H1 (cell line): ENCODE measurements at regions not wholly inside any gene's neighbourhood (a gene's known extent, or its start where the extent isn't known, plus 50 kb on each side); places are given as distances from the start of the nearest gene placed in this dataset.

Source experiments
- CTCF ChIA-PET: fragments of 300-600 bp; sonication (Branson Sonifier 250); formaldehyde crosslinking; loops from one replicate; lab custom pipeline; 2021; ENCODE audit not compliant: partially characterized antibody; lab: Charles Lee
- POLR2A ChIA-PET: fragments of 300-600 bp; sonication (Branson Sonifier 250); formaldehyde crosslinking; loops from one replicate; lab custom pipeline; 2021; ENCODE audit warnings: inconsistent platforms; ENCODE audit not compliant: partially characterized antibody; lab: Charles Lee
- DNase-seq, 2 experiments: peaks; one replicate each; pipeline versions ENCODE4 v3.0.0 to v3.0.0-alpha.2; 2010 to 2022; ENCODE audit warnings: low spot score in 2 of 2, low read depth in 1 of 2, mixed read lengths in 1 of 2
- FAIRE-seq: peaks from 2 replicates; lab custom pipeline; 2011; peaks lifted over from hg19 to GRCh38; lab: Jason Lieb, UNC
- H2AFZ ChIP-seq: 2 replicates; pipeline ENCODE4 v1.8.1; 2012; ENCODE audit warnings: low read length, inconsistent platforms
- H2AK5ac ChIP-seq: 2 replicates; pipeline ENCODE4 v1.6.1; 2013; ENCODE audit warnings: low read depth, low read length
- H2BK120ac ChIP-seq: replicated peaks from 2 replicates; pipeline ENCODE3; 2013; ENCODE audit warnings: low read depth, low read length, inconsistent platforms
- H2BK12ac ChIP-seq: 2 replicates; pipeline ENCODE4 v1.6.1; 2013; ENCODE audit warnings: low read depth, low read length
- H2BK15ac ChIP-seq: 2 replicates; pipeline ENCODE4 v1.6.1; 2013; ENCODE audit warnings: low read length
- H2BK20ac ChIP-seq: 2 replicates; pipeline ENCODE4 v1.6.1; 2013; ENCODE audit warnings: low read length
- H2BK5ac ChIP-seq: 2 replicates; pipeline ENCODE4 v1.6.1; 2013; ENCODE audit warnings: low read depth, low read length
- H3K14ac ChIP-seq: 2 replicates; pipeline ENCODE4 v1.6.1; 2013; ENCODE audit warnings: inconsistent platforms; ENCODE audit not compliant: insufficient read length
- H3K18ac ChIP-seq: 2 replicates; pipeline ENCODE4 v1.6.1; 2013; ENCODE audit warnings: low read length; ENCODE audit errors: extremely low read depth
- H3K23ac ChIP-seq: 2 replicates; pipeline ENCODE4 v1.6.1; 2013; ENCODE audit warnings: inconsistent platforms; ENCODE audit not compliant: insufficient read length
- H3K23me2 ChIP-seq: 2 replicates; pipeline ENCODE4 v1.6.1; 2013; ENCODE audit warnings: low read depth, low read length
- H3K27ac ChIP-seq: 2 replicates; pipeline ENCODE4 v1.6.1; 2011; ENCODE audit warnings: low read depth, low read length, inconsistent platforms
- H3K27me3 ChIP-seq, 4 experiments: replicated peaks in 1 of 4; 1 replicate in 1 of 4; 2 replicates in 3 of 4; pipeline versions ENCODE4 v1.6.1 to v1.8.1; 2011 to 2013; ENCODE audit warnings: low read length in 3 of 4, mild to moderate bottlenecking in 3 of 4, inconsistent platforms in 2 of 4, mixed read lengths in 2 of 4, moderate library complexity in 1 of 4; ENCODE audit not compliant: control insufficient read depth in 3 of 4, insufficient read depth in 3 of 4; ENCODE audit errors: extremely low read depth in 1 of 4
- H3K36me3 ChIP-seq, 4 experiments: 2 replicates each; pipeline versions ENCODE4 v1.6.1 to v1.8.1; 2011 to 2013; ENCODE audit warnings: mild to moderate bottlenecking in 4 of 4, low read length in 3 of 4, moderate library complexity in 2 of 4, control low read depth in 1 of 4, inconsistent platforms in 1 of 4; ENCODE audit not compliant: insufficient read depth in 4 of 4, control insufficient read depth in 2 of 4
- H3K4ac ChIP-seq: replicated peaks from 2 replicates; pipeline ENCODE3; 2013; ENCODE audit warnings: low read length, low read depth, mixed read lengths, inconsistent platforms; ENCODE audit not compliant: insufficient read length
- H3K4me1 ChIP-seq, 4 experiments: replicated peaks in 1 of 4; 1 replicate in 1 of 4; 2 replicates in 3 of 4; pipeline versions ENCODE4 v1.6.1 to v1.8.1; 2011 to 2013; ENCODE audit warnings: low read length in 3 of 4, inconsistent platforms in 2 of 4, mixed read lengths in 1 of 4; ENCODE audit not compliant: insufficient read depth in 4 of 4, control insufficient read depth in 3 of 4
- H3K4me2 ChIP-seq, 2 experiments: 2 replicates each; pipeline versions ENCODE4 v1.6.1 to v1.8.1; 2011 to 2013; ENCODE audit warnings: low read depth in 2 of 2, low read length in 2 of 2, control low read depth in 1 of 2, inconsistent platforms in 1 of 2, mild to moderate bottlenecking in 1 of 2; ENCODE audit not compliant: insufficient read depth in 1 of 2
- H3K4me3 ChIP-seq, 4 experiments: fragments of 200-600, 300-600 bp in 1 of 4; sonication (generic), shearing (Covaris generic), sonication (Bioruptor Twin) in 1 of 4; 2 replicates each; pipeline versions ENCODE4 v1.5.1 to v1.8.1; 2011 to 2016; ENCODE audit warnings: low read length in 4 of 4, low read depth in 3 of 4, control low read depth in 2 of 4, inconsistent platforms in 2 of 4, mild to moderate bottlenecking in 2 of 4, mixed read lengths in 1 of 4, moderate library complexity in 1 of 4; ENCODE audit not compliant: insufficient read depth in 2 of 4; ENCODE audit errors: extremely low read depth in 1 of 4
- H3K56ac ChIP-seq: replicated peaks from 2 replicates; pipeline ENCODE3; 2013; ENCODE audit warnings: low read depth, mild to moderate bottlenecking, mixed read lengths, low read length, inconsistent platforms; ENCODE audit not compliant: insufficient read length
- H3K79me1 ChIP-seq: 2 replicates; pipeline ENCODE4 v1.6.1; 2013; ENCODE audit warnings: low read depth, low read length, control low read depth
- H3K79me2 ChIP-seq, 2 experiments: 2 replicates each; pipeline versions ENCODE4 v1.6.1 to v1.8.1; 2012 to 2013; ENCODE audit warnings: low read length in 2 of 2, mild to moderate bottlenecking in 2 of 2, inconsistent platforms in 1 of 2; ENCODE audit not compliant: insufficient read depth in 2 of 2, control insufficient read depth in 1 of 2
- H3K9ac ChIP-seq, 4 experiments: replicated peaks in 1 of 4; 1 replicate in 1 of 4; 2 replicates in 3 of 4; pipeline versions ENCODE4 v1.6.1 to v1.8.1; 2011 to 2013; ENCODE audit warnings: low read depth in 3 of 4, low read length in 3 of 4, control low read depth in 2 of 4, mild to moderate bottlenecking in 2 of 4, moderate library complexity in 2 of 4, inconsistent platforms in 1 of 4; ENCODE audit errors: extremely low read depth in 1 of 4
- H3K9me3 ChIP-seq, 2 experiments: 2 replicates each; pipeline versions ENCODE4 v1.6.1 to v1.8.1; 2012 to 2013; ENCODE audit warnings: mild to moderate bottlenecking in 2 of 2, moderate library complexity in 2 of 2, control low read depth in 1 of 2, inconsistent platforms in 1 of 2, low read depth in 1 of 2, low read length in 1 of 2, mixed read lengths in 1 of 2; ENCODE audit not compliant: insufficient read depth in 2 of 2
- H4K20me1 ChIP-seq, 2 experiments: replicated peaks in 1 of 2; 2 replicates each; pipeline versions ENCODE3 to v1.8.1; 2011 to 2013; ENCODE audit warnings: inconsistent platforms in 2 of 2, low read length in 2 of 2, mild to moderate bottlenecking in 1 of 2; ENCODE audit not compliant: insufficient read depth in 2 of 2, control insufficient read depth in 1 of 2
- H4K5ac ChIP-seq: 2 replicates; pipeline ENCODE4 v1.6.1; 2013; ENCODE audit warnings: low read length, low read depth, mixed read lengths, inconsistent platforms; ENCODE audit not compliant: insufficient read length
- H4K8ac ChIP-seq: 2 replicates; pipeline ENCODE4 v1.8.0; 2013; ENCODE audit warnings: mild to moderate bottlenecking, moderate library complexity, low read length, inconsistent platforms; ENCODE audit not compliant: insufficient read depth; ENCODE audit errors: extremely low read depth
- H4K91ac ChIP-seq: replicated peaks from 2 replicates; pipeline ENCODE3; 2013; ENCODE audit warnings: low read length, mixed read lengths, inconsistent platforms; ENCODE audit not compliant: insufficient read length
- BACH1 ChIP-seq: IDR thresholded peaks from 2 replicates; pipeline ENCODE4 v1.6.1; 2012; ENCODE audit warnings: low read length, improper control_type of control experiment
- CHD1 ChIP-seq: IDR thresholded peaks from 2 replicates; pipeline ENCODE4 v1.6.1; 2012; ENCODE audit warnings: low read depth, low read length, improper control_type of control experiment
- EGR1 ChIP-seq: IDR thresholded peaks from 2 replicates; pipeline ENCODE4 v1.6.1; 2011; ENCODE audit warnings: low read depth, low read length, borderline replicate concordance
- EZH2 ChIP-seq: fragments of 200-600 bp; sonication (generic); IDR thresholded peaks from 2 replicates; pipeline ENCODE4 v1.7.1; 2012; ENCODE audit warnings: low read depth, mild to moderate bottlenecking, moderate library complexity, low read length, inconsistent platforms; ENCODE audit not compliant: severe bottlenecking
- SRF ChIP-seq: IDR thresholded peaks from 2 replicates; pipeline ENCODE4 v1.6.1; 2011; ENCODE audit warnings: mild to moderate bottlenecking, low read depth, low read length, moderate library complexity
- WGBS, 2 experiments: shearing (Covaris generic) in 1 of 2; methylation state at CpG; one replicate each; pipeline versions ENCODE4 v1.1.6 to v1.1.7; 2013 to 2015; ENCODE audit warnings: low lambda C conversion rate in 2 of 2, mixed read lengths in 2 of 2, inconsistent platforms in 1 of 2, low coverage in 1 of 2, missing lambda C conversion rate in 1 of 2; ENCODE audit not compliant: insufficient replicate concordance in 2 of 2, insufficient coverage in 1 of 2, insufficient read length in 1 of 2; ENCODE audit errors: extremely low coverage in 1 of 2, missing lambda C conversion rate in 1 of 2; 5-methylcytosine and 5-hydroxymethylcytosine counted together

- Histone ChIP-seq H3K9me3 (no peaks in the 10 kb centered on the region), H3K23me2 (no peaks in the 10 kb centered on the region), H3K79me1 (no peaks in the 10 kb centered on the region), H2BK120ac (no peak overlapping the region), H3K9ac (no peak overlapping the region), H4K5ac (no peak overlapping the region), H2BK5ac (no peak overlapping the region), H3K4me3 (no peak overlapping the region), H4K91ac (no peak overlapping the region), H3K23ac (no peak overlapping the region), H3K56ac (no peak overlapping the region), H3K27ac (no peak overlapping the region), H3K18ac (no peak overlapping the region), H2BK12ac (no peak overlapping the region), H2BK20ac (no peak overlapping the region), H2AK5ac (no peak overlapping the region), H3K27me3 (no peaks in the 10 kb centered on the region), H2AFZ (no peak overlapping the region), H3K4ac (no peak overlapping the region), H4K8ac (no peak overlapping the region), H2BK15ac (no peak overlapping the region), H3K79me2 (no peaks in the 10 kb centered on the region), H3K36me3 (no peaks in the 10 kb centered on the region), H3K4me2 (no peak overlapping the region), H3K4me1 (no peaks in the 10 kb centered on the region), H3K14ac (no peak overlapping the region), H4K20me1 (no peaks in the 10 kb centered on the region)
- 87% methylated on average over 4 of the region's 4 CpGs; no CpG with 5 or more reads in 1 of the 2 experiments for WGBS, 2 experiments
- CTCF ChIA-PET, result interaction anchor here (1.2 kb wide), 1 partner anchor 11 kb away, joined by 4 read pairs; no protein-coding TSS in a partner anchor
- TF ChIP-seq EZH2 (no peak), BACH1 (no peak), CHD1 (no peak), SRF (no peak), EGR1 (no peak)
- DNase-seq (no peak), FAIRE-seq (no peak)
- POLR2A ChIA-PET, result no interaction called here
Measured at GRCh38 chr2:181196401-181196800, 216.0 kb downstream of the UBE2E3 start.
